SW 1271 (cell line): ENCODE measurements at regions not wholly inside any gene's neighbourhood (a gene's known extent, or its start where the extent isn't known, plus 50 kb on each side); places are given as distances from the start of the nearest gene placed in this dataset.
A peak's percentile ranks its signal among the peaks of the same experiment; 100 is the strongest.
"Not testable (repeated sequence)": the region's sequence is repeated elsewhere in the genome, so short reads cannot be mapped to it uniquely, and the experiment has no call there.

Experiments used
- DNase-seq, 2 experiments: peaks; one replicate each; lab custom pipeline; 2025; lab: John Stamatoyannopoulos, UW

GRCh38 chr15:35693886-35694285 lies 147.9 kb upstream of the DPH6 start:
- DNase-seq: no peak

- no peak for DNase-seq
Measured at GRCh38 chr15:35695003-35695402, 149.0 kb upstream of the DPH6 start.

GRCh38 chr15:35696767-35697231 lies 150.8 kb upstream of the DPH6 start:
- peak in 1 of 2 experiments; percentile 3 for DNase-seq

GRCh38 chr15:35697549-35698299 lies 151.8 kb upstream of the DPH6 start:
- no peak for DNase-seq

GRCh38 chr15:35698331-35698730 lies 152.4 kb upstream of the DPH6 start:
- no peak for DNase-seq

GRCh38 chr15:35698966-35699575 lies 153.1 kb upstream of the DPH6 start:
- no peak for DNase-seq

- not testable (repeated sequence) for DNase-seq
Measured at GRCh38 chr15:35700091-35700593, 154.2 kb upstream of the DPH6 start.

- DNase-seq: no peak
Measured at GRCh38 chr15:35701402-35702046, 155.6 kb upstream of the DPH6 start.

- no peak for DNase-seq
Measured at GRCh38 chr15:35702946-35703495, 157.1 kb upstream of the DPH6 start.

- DNase-seq: no peak
Measured at GRCh38 chr15:35705030-35705883, 159.3 kb upstream of the DPH6 start.

GRCh38 chr15:35705884-35706585 lies 160.1 kb upstream of the DPH6 start:
- no peak for DNase-seq

- no peak for DNase-seq
Measured at GRCh38 chr15:35712956-35713355, 167.0 kb upstream of the DPH6 start.

GRCh38 chr15:35713733-35714132 lies 167.8 kb upstream of the DPH6 start:
- DNase-seq: no peak

GRCh38 chr15:35717721-35718120 lies 171.8 kb upstream of the DPH6 start:
- no peak for DNase-seq

GRCh38 chr15:35720019-35720418 lies 174.1 kb upstream of the DPH6 start:
- DNase-seq: no peak

- no peak for DNase-seq
Measured at GRCh38 chr15:35720984-35721383, 175.0 kb upstream of the DPH6 start.

GRCh38 chr15:35721751-35722150 lies 175.8 kb upstream of the DPH6 start:
- no peak for DNase-seq

- DNase-seq: no peak
Measured at GRCh38 chr15:35722501-35722900, 176.5 kb upstream of the DPH6 start.

- DNase-seq: no peak
Measured at GRCh38 chr15:35723120-35723847, 177.3 kb upstream of the DPH6 start.

GRCh38 chr15:35723852-35724251 lies 177.9 kb upstream of the DPH6 start:
- DNase-seq: no peak
